Fibroblast of pulmonary artery (primary cell): ENCODE measurements at regions not wholly inside any gene's neighbourhood (a gene's known extent, or its start where the extent isn't known, plus 50 kb on each side); places are given as distances from the start of the nearest gene placed in this dataset.
"Not testable (repeated sequence)": the region's sequence is repeated elsewhere in the genome, so short reads cannot be mapped to it uniquely, and the experiment has no call there.

Experiments used
- DNase-seq: peaks from one replicate; pipeline ENCODE4 v3.0.0-alpha.2; 2010; ENCODE audit warnings: low read depth
- H3K4me3 ChIP-seq: replicated peaks from 2 replicates; pipeline ENCODE4 v1.5.1; 2011; ENCODE audit warnings: low read depth, mild to moderate bottlenecking, control low read depth, low read length, moderate library complexity
- CTCF ChIP-seq: IDR thresholded peaks from 2 replicates; pipeline ENCODE4 v1.5.1; 2011; ENCODE audit warnings: mild to moderate bottlenecking, control low read depth, low read length, inconsistent platforms; ENCODE audit errors: missing control alignments

GRCh38 chr6:135555550-135555949 is 58.0 kb upstream of the AHI1 start:
- no peak for TF ChIP-seq CTCF
- H3K4me3 ChIP-seq: no peak overlapping the region
- no peak for DNase-seq

- DNase-seq: no peak
- no peak overlapping the region for H3K4me3 ChIP-seq
- TF ChIP-seq CTCF: no peak
These were observed 60.0 kb upstream of the AHI1 start for GRCh38 chr6:135557582-135557981.

- H3K4me3 ChIP-seq, DNase-seq: not testable (repeated sequence)
These were observed 68.1 kb upstream of the AHI1 start for GRCh38 chr6:135565605-135566004.

GRCh38 chr6:135566311-135567068 is 69.0 kb upstream of the AHI1 start:
- no peak for TF ChIP-seq CTCF
- DNase-seq: no peak
- no peak overlapping the region for H3K4me3 ChIP-seq

DNA sequence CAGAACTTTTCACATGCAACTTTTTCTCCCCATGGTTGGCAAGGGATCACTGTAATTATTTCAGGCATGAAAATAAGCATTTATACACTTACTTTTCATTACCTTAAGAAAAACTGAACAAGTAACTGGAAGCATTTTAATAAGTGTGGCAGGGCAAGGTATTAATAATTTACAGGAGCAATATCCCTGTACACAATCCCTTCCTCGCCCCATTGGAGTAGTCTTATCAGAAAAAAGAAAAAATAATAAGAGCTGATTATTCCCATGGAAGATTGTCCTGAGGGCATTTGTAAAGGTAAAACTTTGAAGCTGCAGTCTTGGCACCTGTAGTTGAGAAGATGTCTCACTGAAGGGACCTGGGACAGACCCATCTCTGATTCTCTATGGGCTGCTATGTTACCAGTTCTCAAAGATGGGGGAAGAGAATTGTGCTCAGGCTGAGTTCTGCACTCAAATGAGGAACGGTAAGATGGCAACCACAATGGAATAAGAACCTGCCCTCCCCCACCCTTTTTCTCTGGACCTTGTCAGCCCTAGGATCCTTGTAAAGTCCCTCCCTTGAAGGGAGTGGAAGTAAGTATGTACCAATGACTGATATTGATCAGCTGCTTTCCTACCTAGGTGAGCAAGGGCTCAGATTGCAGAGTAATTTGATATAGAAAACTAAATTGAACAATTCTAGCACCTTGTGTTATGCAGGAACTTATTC is 70.0 kb upstream of the AHI1 start:
- no peak for TF ChIP-seq CTCF
- H3K4me3 ChIP-seq: no peak overlapping the region
- DNase-seq: no peak

GRCh38 chr6:135568379-135568778 is 70.8 kb upstream of the AHI1 start:
- no peak overlapping the region for H3K4me3 ChIP-seq
- no peak for TF ChIP-seq CTCF
- DNase-seq: peak; percentile 90

DNA sequence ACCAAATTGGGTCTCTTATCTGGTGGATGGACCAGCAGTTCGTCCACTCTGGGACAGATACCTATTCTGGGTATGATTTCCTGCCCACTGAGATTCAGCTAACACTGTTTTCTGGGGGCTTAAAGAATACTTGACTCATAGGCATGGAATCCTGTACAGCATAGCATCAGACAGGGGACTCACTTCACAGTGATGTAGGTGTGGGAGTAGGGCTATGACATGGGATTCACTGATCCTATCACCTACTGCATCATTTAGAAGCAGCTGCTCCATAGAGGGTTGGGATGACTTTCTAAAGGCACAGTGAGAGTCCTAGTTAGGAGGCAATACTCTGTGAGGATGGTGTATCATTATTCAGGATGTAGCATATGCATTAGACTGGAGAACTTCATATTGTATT is 74.5 kb upstream of the AHI1 start:
- no peak for DNase-seq
- H3K4me3 ChIP-seq: no peak overlapping the region
- no peak for TF ChIP-seq CTCF
